Keratinocyte (primary cell): ENCODE measurements at regions not wholly inside any gene's neighbourhood (a gene's known extent, or its start where the extent isn't known, plus 50 kb on each side); places are given as distances from the start of the nearest gene placed in this dataset.

Source experiments
- DNase-seq: peaks from one replicate; pipeline ENCODE4 v3.0.0-alpha.2; 2011; ENCODE audit warnings: low read depth, missing footprints, low spot score
- FAIRE-seq: peaks from 2 replicates; lab custom pipeline; 2011; peaks lifted over from hg19 to GRCh38; lab: Jason Lieb, UNC
- H2AFZ ChIP-seq: 2 replicates; pipeline ENCODE4 v1.6.0; 2012; ENCODE audit warnings: low read length, control low read depth, inconsistent platforms; ENCODE audit not compliant: control insufficient read depth
- H3K27ac ChIP-seq: 2 replicates; pipeline ENCODE4 v1.5.1; 2011; ENCODE audit warnings: low read length; ENCODE audit not compliant: control insufficient read depth, insufficient read depth
- H3K27me3 ChIP-seq: 3 replicates; pipeline ENCODE4 v1.6.0; 2011; ENCODE audit warnings: low read length; ENCODE audit not compliant: control insufficient read depth, insufficient read depth; ENCODE audit errors: extremely low read depth
- H3K36me3 ChIP-seq, 2 experiments: 2 replicates in 1 of 2; 3 replicates in 1 of 2; pipeline ENCODE4 v1.5.1; 2011; ENCODE audit warnings: low read length in 2 of 2, mild to moderate bottlenecking in 1 of 2; ENCODE audit not compliant: control insufficient read depth in 2 of 2, insufficient read depth in 2 of 2; ENCODE audit errors: extremely low read depth in 1 of 2
- H3K4me1 ChIP-seq: 3 replicates; pipeline ENCODE4 v1.5.1; 2011; ENCODE audit warnings: low read length; ENCODE audit not compliant: control insufficient read depth, insufficient read depth; ENCODE audit errors: extremely low read depth
- H3K4me2 ChIP-seq: 3 replicates; pipeline ENCODE4 v1.6.0; 2011; ENCODE audit warnings: low read depth, low read length; ENCODE audit not compliant: control insufficient read depth, insufficient read depth; ENCODE audit errors: extremely low read depth
- H3K4me3 ChIP-seq, 3 experiments: fragments of 200-600 bp in 1 of 3; sonication (generic) in 1 of 3; 2 replicates in 2 of 3; 3 replicates in 1 of 3; pipeline ENCODE4 v1.5.1; 2011 to 2016; ENCODE audit warnings: low read length in 3 of 3, mild to moderate bottlenecking in 3 of 3, control low read depth in 2 of 3, inconsistent platforms in 1 of 3, low read depth in 1 of 3, mixed read lengths in 1 of 3, mixed run types in 1 of 3, moderate library complexity in 1 of 3; ENCODE audit not compliant: control insufficient read depth in 2 of 3, insufficient read depth in 2 of 3; ENCODE audit errors: extremely low read depth in 1 of 3
- H3K79me2 ChIP-seq: 2 replicates; pipeline ENCODE4 v1.6.0; 2012; ENCODE audit warnings: low read length; ENCODE audit not compliant: control insufficient read depth, insufficient read depth
- H3K9ac ChIP-seq: 3 replicates; pipeline ENCODE4 v1.6.0; 2011; ENCODE audit warnings: low read length; ENCODE audit not compliant: control insufficient read depth, insufficient read depth; ENCODE audit errors: extremely low read depth
- H3K9me1 ChIP-seq: 3 replicates; pipeline ENCODE4 v1.6.0; 2011; ENCODE audit warnings: low read length; ENCODE audit not compliant: control insufficient read depth, insufficient read depth; ENCODE audit errors: extremely low read depth
- H3K9me3 ChIP-seq: 2 replicates; pipeline ENCODE4 v1.5.1; 2012; ENCODE audit warnings: low read depth, low read length; ENCODE audit not compliant: control insufficient read depth
- H4K20me1 ChIP-seq: 3 replicates; pipeline ENCODE4 v1.6.0; 2011; ENCODE audit warnings: low read length; ENCODE audit not compliant: control insufficient read depth, insufficient read depth; ENCODE audit errors: extremely low read depth
- EZH2 ChIP-seq: IDR thresholded peaks from one replicate; pipeline ENCODE4 v1.6.1; 2012; ENCODE audit warnings: inconsistent platforms, mild to moderate bottlenecking, low read length, moderate library complexity
- dilution Hi-C: fragments of 300-500 bp; cut with MboI; formaldehyde crosslinking; loops from one replicate; pipeline ENCODE4 v1.7.0; 2020; ENCODE audit warnings: low sequenced_read_pairs; ENCODE audit not compliant: extremely low pct_ligation_motif_present
- TF ChIP-seq, protein P1 (sequence below), 3 experiments: IDR thresholded peaks in 1 of 3; conservative IDR thresholded peaks in 1 of 3; optimal IDR thresholded peaks in 1 of 3; 2 replicates in 2 of 3; 3 replicates in 1 of 3; pipeline versions ENCODE3 to v1.5.1; 2011; ENCODE audit warnings: low read length in 3 of 3, mild to moderate bottlenecking in 3 of 3, moderate library complexity in 2 of 3, control low read depth in 1 of 3, inconsistent platforms in 1 of 3; ENCODE audit not compliant: insufficient read depth in 2 of 3; ENCODE audit errors: extremely low read depth in 1 of 3

DNA sequence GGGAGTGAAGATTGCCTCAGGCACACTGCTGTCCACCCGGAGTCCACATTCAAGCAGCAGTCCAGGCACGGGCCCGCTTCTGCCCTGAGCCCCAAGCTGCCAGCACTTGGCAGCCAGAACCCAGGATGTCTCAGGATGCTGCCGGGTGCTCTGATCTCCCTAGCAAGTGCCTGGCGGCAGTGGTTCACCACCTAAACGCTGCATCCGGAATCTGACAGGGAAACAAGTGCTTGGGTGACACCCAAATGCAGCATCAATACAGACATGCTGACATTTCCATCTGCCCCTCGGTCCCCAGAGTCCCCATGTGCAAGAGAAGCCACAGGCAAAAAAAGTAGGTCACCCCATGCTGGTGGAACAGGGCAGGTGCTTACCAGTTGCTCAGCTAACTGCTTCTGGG is 197.1 kb upstream of the RPL38 start:
- H3K36me3 ChIP-seq, result no peaks in the 10 kb centered on the region
- H3K27me3 ChIP-seq, result peaks cover 22% of the 10 kb centered on the region
- no peaks in the 10 kb centered on the region for H3K4me1 ChIP-seq
- H3K4me3 ChIP-seq, result no peak overlapping the region
- dilution Hi-C loops, result no loop called here
- no peak overlapping the region for H2AFZ ChIP-seq
- no peaks in the 10 kb centered on the region for H3K79me2 ChIP-seq
- H4K20me1 ChIP-seq, result no peaks in the 10 kb centered on the region
- no peak overlapping the region for H3K4me2 ChIP-seq
- no peaks in the 10 kb centered on the region for H3K9me3 ChIP-seq
- H3K9me1 ChIP-seq, result no peaks in the 10 kb centered on the region
- TF ChIP-seq, protein P1, sequence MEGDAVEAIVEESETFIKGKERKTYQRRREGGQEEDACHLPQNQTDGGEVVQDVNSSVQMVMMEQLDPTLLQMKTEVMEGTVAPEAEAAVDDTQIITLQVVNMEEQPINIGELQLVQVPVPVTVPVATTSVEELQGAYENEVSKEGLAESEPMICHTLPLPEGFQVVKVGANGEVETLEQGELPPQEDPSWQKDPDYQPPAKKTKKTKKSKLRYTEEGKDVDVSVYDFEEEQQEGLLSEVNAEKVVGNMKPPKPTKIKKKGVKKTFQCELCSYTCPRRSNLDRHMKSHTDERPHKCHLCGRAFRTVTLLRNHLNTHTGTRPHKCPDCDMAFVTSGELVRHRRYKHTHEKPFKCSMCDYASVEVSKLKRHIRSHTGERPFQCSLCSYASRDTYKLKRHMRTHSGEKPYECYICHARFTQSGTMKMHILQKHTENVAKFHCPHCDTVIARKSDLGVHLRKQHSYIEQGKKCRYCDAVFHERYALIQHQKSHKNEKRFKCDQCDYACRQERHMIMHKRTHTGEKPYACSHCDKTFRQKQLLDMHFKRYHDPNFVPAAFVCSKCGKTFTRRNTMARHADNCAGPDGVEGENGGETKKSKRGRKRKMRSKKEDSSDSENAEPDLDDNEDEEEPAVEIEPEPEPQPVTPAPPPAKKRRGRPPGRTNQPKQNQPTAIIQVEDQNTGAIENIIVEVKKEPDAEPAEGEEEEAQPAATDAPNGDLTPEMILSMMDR (optimal IDR thresholded peaks at IDR 0.05 in 1 of 3, IDR thresholded peaks at IDR 0.05 in 1 of 3, conservative IDR thresholded peaks at IDR 0.05 in 1 of 3; ENCODE audit: extremely low read depth in 1 of 3, insufficient read depth in 2 of 3, low read length in 3 of 3), result no peak
- TF ChIP-seq EZH2, result no peak
- FAIRE-seq (no peak), DNase-seq (no peak)
- no peak overlapping the region for H3K27ac ChIP-seq
- H3K9ac ChIP-seq, result no peak overlapping the region

DNA sequence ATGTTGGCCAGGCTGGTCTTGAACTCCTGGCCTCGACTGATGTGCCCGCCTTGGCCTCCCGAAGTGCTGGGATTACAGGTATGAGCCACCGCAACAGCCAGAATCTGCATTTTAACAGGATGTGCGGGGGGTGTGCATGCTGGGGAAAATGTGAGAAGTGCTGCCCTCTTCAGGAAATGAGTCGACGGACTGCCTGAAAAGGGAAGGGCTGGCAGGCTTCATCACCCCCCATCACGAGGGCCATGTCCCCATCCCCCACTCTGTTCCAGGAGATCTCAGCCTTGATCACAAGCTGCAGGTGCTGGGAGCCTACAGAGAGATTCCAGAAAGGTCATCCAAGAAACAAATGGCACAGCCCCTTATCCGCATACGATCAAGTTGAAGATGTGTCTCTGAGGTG is 195.3 kb upstream of the RPL38 start:
- H3K9ac ChIP-seq, result no peak overlapping the region
- peaks cover 22% of the 10 kb centered on the region for H3K27me3 ChIP-seq
- no peak for DNase-seq
- H3K4me3 ChIP-seq, result no peak overlapping the region
- no peaks in the 10 kb centered on the region for H3K79me2 ChIP-seq
- dilution Hi-C loops, result no loop called here
- H3K4me2 ChIP-seq, result no peak overlapping the region
- no peaks in the 10 kb centered on the region for H3K4me1 ChIP-seq
- H3K9me3 ChIP-seq, result no peaks in the 10 kb centered on the region
- no peak for FAIRE-seq
- H3K36me3 ChIP-seq, result no peaks in the 10 kb centered on the region
- no peak overlapping the region for H3K27ac ChIP-seq
- no peak for TF ChIP-seq EZH2
- TF ChIP-seq, protein P1 (optimal IDR thresholded peaks at IDR 0.05 in 1 of 3, IDR thresholded peaks at IDR 0.05 in 1 of 3, conservative IDR thresholded peaks at IDR 0.05 in 1 of 3; ENCODE audit: extremely low read depth in 1 of 3, insufficient read depth in 2 of 3, low read length in 3 of 3), result peak in 2 of 3 experiments; percentile 28 to 51
- H3K9me1 ChIP-seq, result no peaks in the 10 kb centered on the region
- H4K20me1 ChIP-seq, result no peaks in the 10 kb centered on the region
- H2AFZ ChIP-seq, result no peak overlapping the region
